ENCODE measurements at regions not wholly inside any gene's neighbourhood (a gene's known extent, or its start where the extent isn't known, plus 50 kb on each side); places are given as distances from the start of the nearest gene placed in this dataset.
A peak's percentile ranks its signal among the peaks of the same experiment; 100 is the strongest.

DNA sequence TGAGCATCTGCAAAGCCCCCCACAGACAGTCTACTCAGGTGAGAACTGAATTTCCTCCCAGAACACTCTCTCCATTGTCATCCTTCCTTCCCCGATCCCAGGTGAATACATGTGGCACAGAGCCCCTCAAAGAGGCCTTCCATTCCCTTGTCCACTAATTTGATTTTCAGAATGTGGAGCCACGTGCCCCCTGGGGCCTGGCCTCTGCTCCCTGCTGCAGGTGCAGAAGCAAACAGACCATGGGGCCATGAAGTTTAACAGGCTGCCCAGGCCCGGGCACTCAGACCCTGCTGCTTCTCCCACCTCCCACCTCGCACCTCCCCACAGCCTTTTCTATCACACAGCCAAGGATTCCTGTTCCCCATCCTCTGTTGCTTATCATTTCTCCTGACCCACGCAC lies 243.8 kb upstream of the RAB4A start (continued):
- TF ChIP-seq, protein P1, sequence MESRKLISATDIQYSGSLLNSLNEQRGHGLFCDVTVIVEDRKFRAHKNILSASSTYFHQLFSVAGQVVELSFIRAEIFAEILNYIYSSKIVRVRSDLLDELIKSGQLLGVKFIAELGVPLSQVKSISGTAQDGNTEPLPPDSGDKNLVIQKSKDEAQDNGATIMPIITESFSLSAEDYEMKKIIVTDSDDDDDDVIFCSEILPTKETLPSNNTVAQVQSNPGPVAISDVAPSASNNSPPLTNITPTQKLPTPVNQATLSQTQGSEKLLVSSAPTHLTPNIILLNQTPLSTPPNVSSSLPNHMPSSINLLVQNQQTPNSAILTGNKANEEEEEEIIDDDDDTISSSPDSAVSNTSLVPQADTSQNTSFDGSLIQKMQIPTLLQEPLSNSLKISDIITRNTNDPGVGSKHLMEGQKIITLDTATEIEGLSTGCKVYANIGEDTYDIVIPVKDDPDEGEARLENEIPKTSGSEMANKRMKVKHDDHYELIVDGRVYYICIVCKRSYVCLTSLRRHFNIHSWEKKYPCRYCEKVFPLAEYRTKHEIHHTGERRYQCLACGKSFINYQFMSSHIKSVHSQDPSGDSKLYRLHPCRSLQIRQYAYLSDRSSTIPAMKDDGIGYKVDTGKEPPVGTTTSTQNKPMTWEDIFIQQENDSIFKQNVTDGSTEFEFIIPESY (IDR thresholded peaks at IDR 0.05): no peak
- no peak for TF ChIP-seq CTCF (IDR thresholded peaks at IDR 0.05; ENCODE audit: low read depth, low read length, missing input control)
- no peak for TF ChIP-seq HNF4G (IDR thresholded peaks at IDR 0.05)

DNA sequence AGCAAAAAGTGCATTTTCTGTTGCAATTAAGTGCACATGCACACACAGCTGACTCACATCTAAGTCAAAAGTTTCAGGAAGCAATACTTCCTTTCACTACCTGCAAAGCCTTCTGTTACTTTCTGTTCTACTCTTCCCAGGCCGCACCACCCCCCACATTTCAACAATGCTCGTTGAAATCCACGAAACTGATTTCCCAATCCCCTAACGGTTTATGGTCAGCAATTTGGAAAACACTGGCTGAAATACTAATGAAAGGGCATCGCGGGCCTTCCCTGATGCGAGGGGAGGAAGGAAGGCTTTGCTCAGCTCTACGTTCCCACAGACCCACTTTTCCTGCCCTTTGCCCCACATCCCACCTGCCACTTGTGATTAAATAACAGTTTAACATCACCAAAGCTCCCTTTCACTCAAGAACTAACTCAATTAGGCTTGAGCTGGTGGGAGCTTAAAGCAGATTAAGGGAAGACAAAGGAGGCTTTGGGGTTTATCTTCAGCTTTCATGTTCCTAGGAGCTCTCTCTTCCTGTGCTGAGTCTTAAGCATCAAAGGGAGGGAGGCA lies 243.2 kb upstream of the RAB4A start:
- no peak overlapping the region for H3K9ac ChIP-seq (ENCODE audit: low read depth in 1 of 2, low read length in 2 of 2)
- TF ChIP-seq HNF4A (conservative IDR thresholded peaks at IDR 0.05) (peak in 1 of 2 donors; percentile 50), RXRA (IDR thresholded peaks at IDR 0.05) (peak; percentile 37 to 68), MAX (IDR thresholded peaks at IDR 0.05) (peak; percentile 64), HNF4G (IDR thresholded peaks at IDR 0.05) (no peak), RAD21 (IDR thresholded peaks at IDR 0.05) (peak; percentile 65 to 72), EGR1 (IDR thresholded peaks at IDR 0.05; ENCODE audit: low read depth in 2 of 2) (no peak), TAF1 (conservative IDR thresholded peaks at IDR 0.05) (no peak), JUND (IDR thresholded peaks at IDR 0.05) (peak in 1 of 2 donors; percentile 32), FOXA1 (IDR thresholded peaks at IDR 0.05) (no peak), FOXA2 (IDR thresholded peaks at IDR 0.05) (peak; percentile 46), SP1 (IDR thresholded peaks at IDR 0.05) (peak; percentile 55), YY1 (IDR thresholded peaks at IDR 0.05) (peak; percentile 56), NR2F2 (IDR thresholded peaks at IDR 0.05) (no peak), REST (IDR thresholded peaks at IDR 0.05) (peak; percentile 56)
- TF ChIP-seq, protein P1 (IDR thresholded peaks at IDR 0.05): peak; percentile 19
- TF ChIP-seq, protein P2, sequence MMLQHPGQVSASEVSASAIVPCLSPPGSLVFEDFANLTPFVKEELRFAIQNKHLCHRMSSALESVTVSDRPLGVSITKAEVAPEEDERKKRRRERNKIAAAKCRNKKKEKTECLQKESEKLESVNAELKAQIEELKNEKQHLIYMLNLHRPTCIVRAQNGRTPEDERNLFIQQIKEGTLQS (IDR thresholded peaks at IDR 0.05): no peak
- DNase-seq (ENCODE audit: low spot score): no peak
- peak overlapping the region; percentile 68 to 79 for H3K27ac ChIP-seq (ENCODE audit: low read depth in 1 of 2, low read length in 2 of 2)
- H3K9me3 ChIP-seq (ENCODE audit: control insufficient read depth in 4 of 4, low read length in 3 of 4): no peaks in the 10 kb centered on the region
- H3K4me1 ChIP-seq (ENCODE audit: control insufficient read depth in 4 of 4, insufficient read depth in 4 of 4, low read length in 3 of 4): peaks cover 0 to 12% (median 6%) of the 10 kb centered on the region in 4 donors
- H3K4me3 ChIP-seq (ENCODE audit: low read depth in 1 of 3, low read length in 3 of 3): no peak overlapping the region
- no peaks in the 10 kb centered on the region for H3K27me3 ChIP-seq (ENCODE audit: control insufficient read depth in 4 of 4, insufficient read depth in 4 of 4, low read length in 3 of 4)
- H3K36me3 ChIP-seq (ENCODE audit: control insufficient read depth in 4 of 4, insufficient read depth in 3 of 4, low read depth in 1 of 4, low read length in 3 of 4): no peaks in the 10 kb centered on the region
- WGBS: 18% methylated on average over 8 of the region's 8 CpGs

Data from liver (tissue), 8 donors.